ENCODE measurements at regions not wholly inside any gene's neighbourhood (a gene's known extent, or its start where the extent isn't known, plus 50 kb on each side); places are given as distances from the start of the nearest gene placed in this dataset.

- no peak for TF ChIP-seq CTCF (conservative IDR thresholded peaks at IDR 0.05; ENCODE audit: low read depth in 2 of 2)
- no peak for TF ChIP-seq REST (IDR thresholded peaks at IDR 0.05; ENCODE audit: unreplicated experiment)
- TF ChIP-seq POLR2AphosphoS5 (IDR thresholded peaks at IDR 0.05; ENCODE audit: low read depth): no peak
- TF ChIP-seq ZNF331 (CRISPR knock-in tag; IDR thresholded peaks at IDR 0.05; ENCODE audit: low read depth): no peak
- TF ChIP-seq EZH2phosphoT487 (IDR thresholded peaks at IDR 0.05; ENCODE audit: unreplicated experiment): no peak
Measured at GRCh38 chr11:13899603-13900002, 62.9 kb upstream of the SPON1 start.
